ENCODE measurements at regions not wholly inside any gene's neighbourhood (a gene's known extent, or its start where the extent isn't known, plus 50 kb on each side); places are given as distances from the start of the nearest gene placed in this dataset.

- TF ChIP-seq CTCF (IDR thresholded peaks at IDR 0.05) (no peak), POLR2A (IDR thresholded peaks at IDR 0.05) (no peak)
These were observed 1028.1 kb downstream of the SH3BGRL start for GRCh38 chrX:82230013-82230412.
